Kidney (tissue), 13 donors: ENCODE measurements at regions not wholly inside any gene's neighbourhood (a gene's known extent, or its start where the extent isn't known, plus 50 kb on each side); places are given as distances from the start of the nearest gene placed in this dataset.

ENCODE experiments used
- DNase-seq, 5 donors: peaks; one replicate each; pipeline ENCODE4 v3.0.0-alpha.2; 2013 to 2020
- FAIRE-seq: peaks from 2 replicates; lab custom pipeline; 2012; peaks lifted over from hg19 to GRCh38; lab: Jason Lieb, UNC
- H3K27ac ChIP-seq, 2 donors: one replicate each; pipeline ENCODE4 v1.7.0; 2013; ENCODE audit warnings: low read depth in 2 of 2, low read length in 2 of 2, inconsistent platforms in 1 of 2
- H3K27me3 ChIP-seq: one replicate; pipeline ENCODE4 v1.7.1; 2013; ENCODE audit warnings: low read length, inconsistent platforms; ENCODE audit not compliant: control insufficient read depth, insufficient read depth
- H3K36me3 ChIP-seq, 3 donors: one replicate each; pipeline versions ENCODE4 v1.7.0 to v1.7.1; 2013; ENCODE audit warnings: low read length in 3 of 3, control low read depth in 1 of 3, inconsistent platforms in 1 of 3; ENCODE audit not compliant: insufficient read depth in 3 of 3, control insufficient read depth in 2 of 3
- H3K4me1 ChIP-seq, 3 donors: one replicate each; pipeline versions ENCODE4 v1.7.0 to v1.7.1; 2013; ENCODE audit warnings: low read length in 3 of 3, inconsistent platforms in 1 of 3, low read depth in 1 of 3; ENCODE audit not compliant: control insufficient read depth in 2 of 3, insufficient read depth in 2 of 3
- H3K4me3 ChIP-seq, 3 donors: one replicate each; pipeline versions ENCODE4 v1.7.0 to v1.8.1; 2013; ENCODE audit warnings: low read length in 3 of 3, control low read depth in 1 of 3, inconsistent platforms in 1 of 3
- H3K9ac ChIP-seq, 3 donors: one replicate each; pipeline versions ENCODE4 v1.7.0 to v1.7.1; 2013; ENCODE audit warnings: low read length in 3 of 3, control low read depth in 1 of 3, inconsistent platforms in 1 of 3
- H3K9me3 ChIP-seq, 3 donors: one replicate each; pipeline versions ENCODE4 v1.7.0 to v1.7.1; 2013; ENCODE audit warnings: low read length in 3 of 3, control low read depth in 1 of 3, inconsistent platforms in 1 of 3; ENCODE audit not compliant: control insufficient read depth in 2 of 3, insufficient read depth in 1 of 3
- CTCF ChIP-seq: IDR thresholded peaks from 3 replicates; pipeline ENCODE4 v1.5.1; 2012; ENCODE audit warnings: mild to moderate bottlenecking, moderate library complexity, borderline replicate concordance; ENCODE audit not compliant: insufficient read depth; ENCODE audit errors: extremely low read depth
- intact Hi-C: fragments of 100-400 bp; cut with DNase I; formaldehyde crosslinking; loops from one replicate; pipeline ENCODE4 v1.11.1; 2022
- donor health status: control.
- donor health status: control.
- donor health status: control.
- donor health status: control.
- donor health status: control.
- donor health status: DM: yes; HTN: yes; CAD: no.
- donor health status: Normal renal cell carcinoma (clear cell type).

DNA sequence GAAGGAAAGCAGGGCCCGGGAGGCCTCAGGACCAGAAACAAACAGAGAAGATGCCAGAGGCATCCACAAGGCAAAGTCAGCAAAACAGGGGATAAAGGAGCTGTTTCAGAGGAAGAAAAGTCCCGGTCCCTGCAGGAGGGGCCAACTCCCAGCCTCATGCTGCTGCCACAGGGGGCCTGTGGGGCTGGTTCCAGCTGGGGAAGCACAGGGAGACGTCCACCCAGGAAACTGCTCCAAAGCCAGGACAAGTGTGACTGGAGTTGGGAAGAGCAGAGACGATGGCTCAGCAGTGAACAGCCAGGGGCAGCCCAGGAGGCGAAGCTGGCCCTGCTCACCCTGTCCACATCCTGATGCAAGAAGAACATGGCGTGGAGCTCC lies 454.4 kb downstream of the BRD1 start:
- intact Hi-C loops = no loop called here
- no peak for FAIRE-seq
- no peaks in the 10 kb centered on the region for H3K36me3 ChIP-seq
- peaks cover 2% of the 10 kb centered on the region for H3K27me3 ChIP-seq
- peak in 1 of 5 donors; percentile 26 for DNase-seq
- no peak overlapping the region for H3K27ac ChIP-seq
- no peaks in the 10 kb centered on the region for H3K9me3 ChIP-seq
- no peaks in the 10 kb centered on the region for H3K4me1 ChIP-seq
- H3K4me3 ChIP-seq = no peak overlapping the region
- no peak overlapping the region for H3K9ac ChIP-seq
- no peak for TF ChIP-seq CTCF

DNA sequence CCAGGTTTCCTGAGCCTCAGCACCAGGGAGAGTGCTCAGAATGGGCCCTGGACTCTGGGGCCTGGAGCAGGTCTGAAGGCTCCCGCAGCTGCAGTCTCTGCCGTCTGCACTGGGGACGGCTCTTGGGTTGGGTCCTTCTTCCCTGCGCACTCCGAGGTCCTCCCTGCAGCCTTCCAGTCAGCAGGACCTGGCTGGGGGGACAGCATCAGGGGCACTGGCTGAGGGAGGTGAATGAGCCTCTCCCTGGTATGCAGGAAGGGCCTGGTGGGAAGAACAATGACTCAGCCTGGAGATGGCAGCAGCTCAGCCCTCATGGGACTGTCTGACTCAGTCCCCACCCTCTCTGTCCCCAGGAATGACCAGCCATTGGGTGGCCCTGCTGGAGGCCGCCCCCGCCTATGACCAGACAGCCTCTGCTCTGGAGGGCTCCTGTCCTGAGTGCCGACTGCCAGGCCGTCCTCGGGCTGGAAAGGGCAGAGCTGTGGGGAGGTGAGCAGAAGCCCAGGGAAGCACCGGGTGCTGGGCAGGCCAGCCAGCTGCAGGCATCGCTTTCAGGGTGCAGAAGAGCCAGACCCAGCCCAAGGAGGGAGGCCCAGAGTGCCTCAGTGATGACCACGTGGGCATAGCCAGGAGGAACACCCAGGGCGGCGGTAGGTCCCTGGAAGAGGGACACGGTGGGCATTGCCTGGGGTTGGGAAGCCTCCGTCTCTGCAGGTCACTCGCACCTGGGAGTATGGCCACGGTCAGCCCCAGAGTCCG lies 455.0 kb downstream of the BRD1 start:
- TF ChIP-seq CTCF = no peak
- peaks cover 2% of the 10 kb centered on the region for H3K27me3 ChIP-seq
- DNase-seq = peak in 1 of 5 donors; percentile 48

DNA sequence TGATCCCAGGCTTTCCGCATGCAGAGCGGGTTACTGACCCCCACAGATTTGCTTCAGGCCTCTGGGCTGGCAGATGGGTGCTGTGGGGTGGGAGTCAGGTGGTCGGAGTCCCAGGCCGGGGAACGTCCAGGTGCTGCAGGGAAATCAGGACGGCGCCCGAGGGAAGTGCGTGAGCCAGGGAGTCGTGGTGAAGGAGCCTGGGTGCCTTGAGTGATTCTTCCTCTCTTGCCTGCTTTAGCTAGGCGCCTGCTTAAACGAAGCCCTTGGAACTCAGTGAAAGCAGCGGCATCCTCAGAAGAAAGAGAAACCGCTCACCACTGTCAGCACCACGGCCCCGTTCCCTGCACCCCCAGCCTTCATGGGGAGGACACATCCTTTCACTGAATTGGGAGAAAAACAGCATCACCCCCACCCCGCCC lies 455.6 kb downstream of the BRD1 start:
- Histone ChIP-seq H3K27me3 (peaks cover 2% of the 10 kb centered on the region), H3K36me3 (no peaks in the 10 kb centered on the region), H3K9ac (no peak overlapping the region), H3K4me3 (no peak overlapping the region), H3K4me1 (no peaks in the 10 kb centered on the region), H3K9me3 (no peaks in the 10 kb centered on the region), H3K27ac (no peak overlapping the region)
- TF ChIP-seq CTCF = no peak
- DNase-seq (peak in 1 of 5 donors; percentile 32), FAIRE-seq (no peak)
- intact Hi-C loops = no loop called here

More for the DNA sequence above, 455.0 kb downstream of the BRD1 start:
- Histone ChIP-seq H3K9ac (no peak overlapping the region), H3K9me3 (no peaks in the 10 kb centered on the region), H3K27ac (no peak overlapping the region), H3K36me3 (no peaks in the 10 kb centered on the region), H3K4me3 (no peak overlapping the region), H3K4me1 (no peaks in the 10 kb centered on the region)
- intact Hi-C loops = no loop called here
- no peak for FAIRE-seq
